HG03432 (cell line): ENCODE measurements at regions not wholly inside any gene's neighbourhood (a gene's known extent, or its start where the extent isn't known, plus 50 kb on each side); places are given as distances from the start of the nearest gene placed in this dataset.
"Not testable (repeated sequence)": the region's sequence is repeated elsewhere in the genome, so short reads cannot be mapped to it uniquely, and the experiment has no call there.

Experiments used
- ATAC-seq: cut with Tn5 transposase; IDR thresholded peaks from one replicate; pipeline ENCODE4 v1.9.1; 2021; ENCODE audit warnings: mild to moderate bottlenecking, moderate library complexity; ENCODE audit not compliant: unreplicated experiment

GRCh38 chrX:46034868-46035267, 510.4 kb downstream of the ZNF674 start:
- no peak for ATAC-seq

GRCh38 chrX:46029777-46030176, 515.4 kb downstream of the ZNF674 start:
- ATAC-seq: no peak

- ATAC-seq: no peak
Observed at GRCh38 chrX:46016296-46016695, 528.9 kb downstream of the ZNF674 start.

GRCh38 chrX:46015653-46016052, 529.6 kb downstream of the ZNF674 start:
- ATAC-seq: no peak

- ATAC-seq: no peak
Observed at GRCh38 chrX:45992402-45993123, 552.7 kb downstream of the ZNF674 start.

- ATAC-seq: no peak
Observed at GRCh38 chrX:45986971-45987370, 558.2 kb downstream of the ZNF674 start.

DNA sequence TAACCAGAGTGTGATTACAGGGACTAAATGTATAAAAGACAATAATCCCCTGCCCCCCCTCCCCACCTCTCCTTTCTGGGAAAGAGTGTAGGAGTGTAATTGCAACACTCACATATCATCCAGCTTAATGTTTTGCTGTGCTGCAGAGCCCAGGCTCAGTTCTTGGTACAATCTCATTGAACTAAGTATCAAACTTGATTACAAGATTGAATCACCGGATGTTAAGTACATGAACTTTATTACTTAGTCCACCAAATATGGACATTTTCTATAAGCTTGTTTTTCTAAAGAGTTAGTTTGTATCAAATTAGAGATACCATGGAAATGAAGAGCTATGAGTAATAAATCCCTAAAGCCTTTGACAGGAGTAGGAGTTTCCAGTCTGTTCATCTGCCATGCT, 559.1 kb downstream of the ZNF674 start:
- ATAC-seq: no peak

DNA sequence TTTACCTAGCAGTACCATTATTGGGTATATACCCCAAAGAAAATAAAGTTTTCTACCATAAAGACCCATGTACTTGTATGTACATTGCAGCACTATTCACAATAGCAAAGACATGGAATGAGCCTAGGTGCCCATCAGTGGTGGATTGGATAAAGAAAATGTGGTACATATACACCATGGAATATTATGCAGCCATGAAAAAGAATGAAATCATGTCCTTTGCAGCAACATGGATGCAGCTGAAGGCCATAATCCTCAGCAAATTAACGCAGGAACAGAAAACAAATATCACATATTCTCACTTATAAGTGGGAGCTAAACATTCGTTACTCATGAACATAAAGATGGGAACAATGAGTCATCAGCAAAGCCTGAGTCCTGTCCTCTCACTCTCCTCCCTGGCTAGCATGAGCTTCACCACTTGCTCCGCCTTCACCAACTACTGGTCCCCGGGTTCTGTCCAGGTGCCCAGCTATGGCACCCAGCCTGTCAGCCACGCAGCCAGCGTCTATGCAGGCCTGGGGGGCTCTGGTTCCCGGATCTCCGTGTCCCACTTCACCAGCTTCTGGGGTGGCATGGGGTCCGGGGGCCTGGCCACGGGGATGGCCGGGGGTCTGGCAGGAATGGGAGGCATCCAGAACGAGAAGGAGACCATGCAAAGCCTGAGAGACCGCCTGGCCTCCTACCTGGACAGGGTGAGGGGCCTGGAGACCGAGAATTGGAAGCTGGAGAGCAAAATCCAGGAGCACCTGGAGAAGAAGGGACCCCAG, 562.1 kb downstream of the ZNF674 start:
- ATAC-seq: not testable (repeated sequence)

DNA sequence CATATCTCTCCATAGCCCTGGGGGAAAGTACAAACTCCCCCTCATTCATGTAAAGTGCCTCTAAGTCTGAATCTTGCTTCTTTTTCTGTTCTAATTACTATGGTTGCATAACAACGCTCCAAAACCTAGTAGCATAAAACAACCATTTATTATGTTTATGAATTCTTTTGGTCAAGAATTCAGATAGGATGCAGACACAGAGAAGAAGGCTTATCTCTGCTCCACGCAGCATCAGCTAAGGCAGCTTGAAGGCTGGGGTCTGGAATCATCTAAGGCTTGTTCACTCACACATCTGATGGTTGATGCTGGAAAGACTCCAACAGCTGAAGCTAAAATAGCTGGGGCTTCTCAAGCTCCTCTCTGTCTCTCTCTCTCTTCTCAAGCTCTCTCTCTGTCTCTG, 564.5 kb downstream of the ZNF674 start:
- no peak for ATAC-seq

DNA sequence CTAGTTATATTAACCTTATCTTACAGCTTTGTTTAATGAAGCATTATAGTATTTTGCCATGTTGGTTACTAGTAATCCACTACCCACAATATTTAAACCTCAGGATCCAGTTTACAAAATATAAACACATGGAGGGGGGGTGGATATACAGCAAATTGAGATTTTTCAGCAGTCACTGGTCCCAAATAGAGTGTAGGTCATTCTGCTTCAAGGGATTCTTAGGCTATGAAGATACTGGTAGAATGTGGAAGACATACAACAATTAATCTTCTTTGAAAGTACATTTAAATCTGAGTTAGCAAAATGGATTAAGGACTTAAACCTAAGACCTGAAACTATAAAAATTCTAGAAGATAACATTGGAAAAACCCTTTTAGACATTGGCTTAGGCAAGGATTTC, 569.6 kb downstream of the ZNF674 start:
- ATAC-seq: no peak

- ATAC-seq: no peak
Observed at GRCh38 chrX:45972636-45973035, 572.6 kb downstream of the ZNF674 start.

- ATAC-seq: no peak
Observed at GRCh38 chrX:45959567-45959966, 585.7 kb downstream of the ZNF674 start.

GRCh38 chrX:45956191-45956870, 588.9 kb downstream of the ZNF674 start:
- ATAC-seq: no peak

GRCh38 chrX:45955661-45956060, 589.6 kb downstream of the ZNF674 start:
- no peak for ATAC-seq

DNA sequence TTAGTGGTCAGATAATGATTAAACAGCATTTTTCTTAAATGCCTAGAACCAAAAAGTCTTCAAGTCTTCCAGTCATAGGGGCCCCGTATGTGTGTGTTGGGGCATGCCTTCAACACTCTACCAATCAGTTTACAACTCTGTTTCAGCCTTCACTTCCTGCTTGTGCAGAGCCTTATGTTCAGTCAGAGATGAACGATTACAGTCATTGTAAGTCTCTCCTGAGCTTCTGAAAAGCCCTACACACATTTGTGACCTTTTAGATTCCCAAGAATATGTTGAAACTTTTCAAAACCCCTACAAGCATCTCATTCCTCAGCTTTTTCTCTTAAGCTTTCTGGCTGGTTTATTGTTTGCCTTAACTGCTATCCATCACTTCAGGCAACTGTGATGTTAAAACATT, 591.2 kb downstream of the ZNF674 start:
- no peak for ATAC-seq

- no peak for ATAC-seq
Observed at GRCh38 chrX:45952030-45952429, 593.2 kb downstream of the ZNF674 start.

GRCh38 chrX:45935408-45935807, 609.8 kb downstream of the ZNF674 start:
- ATAC-seq: no peak

DNA sequence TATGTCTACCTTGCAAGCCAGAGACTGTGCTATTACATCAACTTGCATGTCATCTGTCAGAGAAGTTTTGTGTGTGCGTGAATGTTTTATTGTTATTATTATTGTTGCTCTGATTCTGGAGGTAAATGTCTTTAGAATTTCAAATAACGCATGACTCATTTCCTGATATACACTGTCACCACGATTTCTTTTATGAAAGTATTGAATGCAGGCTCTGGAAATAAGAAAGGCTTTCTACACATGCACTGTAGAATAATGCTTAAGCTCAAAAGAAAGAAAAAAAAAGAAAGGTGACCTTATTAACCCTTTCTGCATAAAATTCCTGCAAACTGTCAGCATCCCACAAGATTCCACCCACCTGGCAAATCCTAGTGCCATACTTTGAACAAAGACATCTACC, 632.9 kb downstream of the ZNF674 start:
- ATAC-seq: no peak

GRCh38 chrX:45907786-45908185, 637.4 kb downstream of the ZNF674 start:
- ATAC-seq: no peak

DNA sequence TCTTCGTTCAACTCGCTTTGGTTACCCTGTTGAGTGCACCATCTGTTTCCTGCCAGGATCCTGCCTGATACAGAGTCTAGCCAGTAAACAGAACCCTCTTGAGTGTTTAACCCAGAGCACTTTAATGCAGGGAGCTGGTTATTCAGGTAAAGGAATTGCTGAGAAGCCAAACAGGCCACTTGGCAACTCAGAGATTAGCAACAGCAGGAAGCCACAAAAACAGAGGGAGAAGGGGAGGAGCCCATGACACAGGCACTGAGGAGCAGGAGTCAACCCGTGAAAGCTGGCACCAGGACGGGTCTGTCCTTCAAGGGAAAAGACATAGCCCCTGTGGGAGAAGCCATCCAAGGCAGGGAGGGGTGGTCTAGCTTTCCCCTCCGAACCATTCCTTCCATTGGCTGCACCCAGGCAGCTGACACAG, 641.4 kb downstream of the ZNF674 start:
- no peak for ATAC-seq

GRCh38 chrX:45900766-45901615, 644.2 kb downstream of the ZNF674 start:
- ATAC-seq: no peak
